Endothelial cell of umbilical vein (primary cell): ENCODE measurements at regions not wholly inside any gene's neighbourhood (a gene's known extent, or its start where the extent isn't known, plus 50 kb on each side); places are given as distances from the start of the nearest gene placed in this dataset.

Experiments used
- EZH2 ChIP-seq: IDR thresholded peaks from 2 replicates; pipeline ENCODE4 v1.6.1; 2012; ENCODE audit warnings: borderline replicate concordance, low read depth, mild to moderate bottlenecking, moderate library complexity, low read length, inconsistent platforms; ENCODE audit not compliant: severe bottlenecking
- FOS ChIP-seq: IDR thresholded peaks from 2 replicates; pipeline ENCODE4 v1.6.1; 2011; ENCODE audit warnings: mild to moderate bottlenecking, low read length, moderate library complexity, borderline replicate concordance; ENCODE audit not compliant: insufficient read depth
- GATA2 ChIP-seq: IDR thresholded peaks from 2 replicates; pipeline ENCODE4 v1.7.0; 2011; ENCODE audit warnings: low read depth, mild to moderate bottlenecking, moderate library complexity, mixed read lengths, low read length; ENCODE audit not compliant: insufficient read length, insufficient read depth
- JUN ChIP-seq: IDR thresholded peaks from 2 replicates; pipeline ENCODE4 v1.6.1; 2011; ENCODE audit warnings: borderline replicate concordance, low read depth; ENCODE audit not compliant: insufficient read length, insufficient read depth
- POLR2A ChIP-seq: IDR thresholded peaks from 2 replicates; pipeline ENCODE4 v1.6.1; 2012; ENCODE audit warnings: low read depth, mild to moderate bottlenecking, control low read depth, low read length
- POLR2AphosphoS5 ChIP-seq: IDR thresholded peaks from 2 replicates; pipeline ENCODE4 v1.6.1; 2012; ENCODE audit warnings: low read depth, mild to moderate bottlenecking, control low read depth, low read length, moderate library complexity; ENCODE audit not compliant: insufficient read depth
- TF ChIP-seq, protein P1 (sequence below), 2 donors: IDR thresholded peaks; 1 replicate in 1 of 2; 2 replicates in 1 of 2; pipeline ENCODE4 v1.5.1; 2011; ENCODE audit warnings: low read length in 2 of 2, mild to moderate bottlenecking in 2 of 2, moderate library complexity in 2 of 2, control low read depth in 1 of 2, inconsistent platforms in 1 of 2, low read depth in 1 of 2; ENCODE audit not compliant: insufficient read depth in 1 of 2; ENCODE audit errors: extremely low read depth in 1 of 2

DNA sequence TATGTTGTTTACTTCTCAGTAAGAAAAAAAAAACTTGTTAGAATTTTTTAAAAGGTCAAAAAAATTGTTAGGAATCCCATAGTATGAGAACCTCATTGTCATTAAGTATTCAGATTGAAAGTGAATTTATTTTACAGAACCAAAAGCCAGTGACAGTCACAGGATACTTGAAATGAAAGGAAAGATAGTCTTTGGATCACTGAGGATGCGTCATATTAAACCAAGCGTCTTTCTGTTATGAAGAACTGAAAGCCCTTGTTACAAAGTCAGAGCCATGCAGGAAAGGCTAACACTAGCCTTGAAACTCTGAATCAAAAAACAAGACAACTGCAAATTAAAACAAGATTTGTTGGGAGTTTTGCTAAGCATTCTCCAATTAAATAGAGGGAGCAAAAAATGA, 1348.0 kb upstream of the SLC10A2 start:
- TF ChIP-seq, protein P1, sequence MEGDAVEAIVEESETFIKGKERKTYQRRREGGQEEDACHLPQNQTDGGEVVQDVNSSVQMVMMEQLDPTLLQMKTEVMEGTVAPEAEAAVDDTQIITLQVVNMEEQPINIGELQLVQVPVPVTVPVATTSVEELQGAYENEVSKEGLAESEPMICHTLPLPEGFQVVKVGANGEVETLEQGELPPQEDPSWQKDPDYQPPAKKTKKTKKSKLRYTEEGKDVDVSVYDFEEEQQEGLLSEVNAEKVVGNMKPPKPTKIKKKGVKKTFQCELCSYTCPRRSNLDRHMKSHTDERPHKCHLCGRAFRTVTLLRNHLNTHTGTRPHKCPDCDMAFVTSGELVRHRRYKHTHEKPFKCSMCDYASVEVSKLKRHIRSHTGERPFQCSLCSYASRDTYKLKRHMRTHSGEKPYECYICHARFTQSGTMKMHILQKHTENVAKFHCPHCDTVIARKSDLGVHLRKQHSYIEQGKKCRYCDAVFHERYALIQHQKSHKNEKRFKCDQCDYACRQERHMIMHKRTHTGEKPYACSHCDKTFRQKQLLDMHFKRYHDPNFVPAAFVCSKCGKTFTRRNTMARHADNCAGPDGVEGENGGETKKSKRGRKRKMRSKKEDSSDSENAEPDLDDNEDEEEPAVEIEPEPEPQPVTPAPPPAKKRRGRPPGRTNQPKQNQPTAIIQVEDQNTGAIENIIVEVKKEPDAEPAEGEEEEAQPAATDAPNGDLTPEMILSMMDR (IDR thresholded peaks at IDR 0.05; ENCODE audit: extremely low read depth in 1 of 2, insufficient read depth in 1 of 2, low read depth in 1 of 2, low read length in 2 of 2): no peak
- TF ChIP-seq POLR2AphosphoS5 (no peak), FOS (no peak), POLR2A (no peak), EZH2 (no peak), JUN (no peak), GATA2 (no peak)
